HCT116 (cell line): ENCODE measurements at regions not wholly inside any gene's neighbourhood (a gene's known extent, or its start where the extent isn't known, plus 50 kb on each side); places are given as distances from the start of the nearest gene placed in this dataset.

Source experiments
- EZH2 ChIP-seq: fragments of 200-600 bp; sonication (generic); IDR thresholded peaks from 2 replicates; pipeline ENCODE4 v1.6.1; 2017; ENCODE audit warnings: antibody characterized with exemption, mixed run types
- EZH2phosphoT487 ChIP-seq: fragments of 200-600 bp; IDR thresholded peaks from 2 replicates; pipeline ENCODE4 v1.6.1; 2018; ENCODE audit warnings: antibody characterized with exemption, borderline replicate concordance
- FOSL1 ChIP-seq: IDR thresholded peaks from 2 replicates; pipeline ENCODE4 v1.6.1; 2012; ENCODE audit warnings: low read depth
- JUND ChIP-seq: IDR thresholded peaks from 2 replicates; pipeline ENCODE4 v1.6.1; 2012
- TCF7L2 ChIP-seq: IDR thresholded peaks from 2 replicates; pipeline ENCODE4 v1.7.0; 2011; ENCODE audit warnings: borderline replicate concordance, inconsistent platforms; ENCODE audit not compliant: insufficient read depth, insufficient read length; ENCODE audit errors: extremely low read depth
- ZFX ChIP-seq: fragments of 450-650 bp; IDR thresholded peaks from 2 replicates; pipeline ENCODE4 v1.6.1; 2017
- TF ChIP-seq, protein P1 (sequence below), 3 experiments: fragments of 200-600 bp in 1 of 3; sonication (generic) in 1 of 3; IDR thresholded peaks in 2 of 3; conservative IDR thresholded peaks in 1 of 3; 2 replicates each; pipeline ENCODE4 v1.5.1; 2012 to 2017; ENCODE audit warnings: low read depth in 2 of 3, low read length in 2 of 3, antibody characterized with exemption in 1 of 3, borderline replicate concordance in 1 of 3, control low read depth in 1 of 3, mild to moderate bottlenecking in 1 of 3, mixed read lengths in 1 of 3, mixed run types in 1 of 3, moderate library complexity in 1 of 3; ENCODE audit not compliant: insufficient read depth in 1 of 3
- TF ChIP-seq, protein P2 (sequence below): IDR thresholded peaks from 2 replicates; pipeline ENCODE4 v1.6.1; 2012; ENCODE audit warnings: low read depth

GRCh38 chr12:17875230-17875629, 214.8 kb downstream of the RERGL start:
- TF ChIP-seq JUND, result no peak
- TF ChIP-seq ZFX, result no peak
- TF ChIP-seq, protein P1, sequence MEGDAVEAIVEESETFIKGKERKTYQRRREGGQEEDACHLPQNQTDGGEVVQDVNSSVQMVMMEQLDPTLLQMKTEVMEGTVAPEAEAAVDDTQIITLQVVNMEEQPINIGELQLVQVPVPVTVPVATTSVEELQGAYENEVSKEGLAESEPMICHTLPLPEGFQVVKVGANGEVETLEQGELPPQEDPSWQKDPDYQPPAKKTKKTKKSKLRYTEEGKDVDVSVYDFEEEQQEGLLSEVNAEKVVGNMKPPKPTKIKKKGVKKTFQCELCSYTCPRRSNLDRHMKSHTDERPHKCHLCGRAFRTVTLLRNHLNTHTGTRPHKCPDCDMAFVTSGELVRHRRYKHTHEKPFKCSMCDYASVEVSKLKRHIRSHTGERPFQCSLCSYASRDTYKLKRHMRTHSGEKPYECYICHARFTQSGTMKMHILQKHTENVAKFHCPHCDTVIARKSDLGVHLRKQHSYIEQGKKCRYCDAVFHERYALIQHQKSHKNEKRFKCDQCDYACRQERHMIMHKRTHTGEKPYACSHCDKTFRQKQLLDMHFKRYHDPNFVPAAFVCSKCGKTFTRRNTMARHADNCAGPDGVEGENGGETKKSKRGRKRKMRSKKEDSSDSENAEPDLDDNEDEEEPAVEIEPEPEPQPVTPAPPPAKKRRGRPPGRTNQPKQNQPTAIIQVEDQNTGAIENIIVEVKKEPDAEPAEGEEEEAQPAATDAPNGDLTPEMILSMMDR (IDR thresholded peaks at IDR 0.05 in 2 of 3, conservative IDR thresholded peaks at IDR 0.05 in 1 of 3; ENCODE audit: borderline replicate concordance in 1 of 3, insufficient read depth in 1 of 3, low read depth in 2 of 3, low read length in 2 of 3), result peak in 2 of 3 experiments; percentile 45 to 49; a peak in 4 of 6 replicates
- TF ChIP-seq FOSL1, result no peak
- TF ChIP-seq, protein P2, sequence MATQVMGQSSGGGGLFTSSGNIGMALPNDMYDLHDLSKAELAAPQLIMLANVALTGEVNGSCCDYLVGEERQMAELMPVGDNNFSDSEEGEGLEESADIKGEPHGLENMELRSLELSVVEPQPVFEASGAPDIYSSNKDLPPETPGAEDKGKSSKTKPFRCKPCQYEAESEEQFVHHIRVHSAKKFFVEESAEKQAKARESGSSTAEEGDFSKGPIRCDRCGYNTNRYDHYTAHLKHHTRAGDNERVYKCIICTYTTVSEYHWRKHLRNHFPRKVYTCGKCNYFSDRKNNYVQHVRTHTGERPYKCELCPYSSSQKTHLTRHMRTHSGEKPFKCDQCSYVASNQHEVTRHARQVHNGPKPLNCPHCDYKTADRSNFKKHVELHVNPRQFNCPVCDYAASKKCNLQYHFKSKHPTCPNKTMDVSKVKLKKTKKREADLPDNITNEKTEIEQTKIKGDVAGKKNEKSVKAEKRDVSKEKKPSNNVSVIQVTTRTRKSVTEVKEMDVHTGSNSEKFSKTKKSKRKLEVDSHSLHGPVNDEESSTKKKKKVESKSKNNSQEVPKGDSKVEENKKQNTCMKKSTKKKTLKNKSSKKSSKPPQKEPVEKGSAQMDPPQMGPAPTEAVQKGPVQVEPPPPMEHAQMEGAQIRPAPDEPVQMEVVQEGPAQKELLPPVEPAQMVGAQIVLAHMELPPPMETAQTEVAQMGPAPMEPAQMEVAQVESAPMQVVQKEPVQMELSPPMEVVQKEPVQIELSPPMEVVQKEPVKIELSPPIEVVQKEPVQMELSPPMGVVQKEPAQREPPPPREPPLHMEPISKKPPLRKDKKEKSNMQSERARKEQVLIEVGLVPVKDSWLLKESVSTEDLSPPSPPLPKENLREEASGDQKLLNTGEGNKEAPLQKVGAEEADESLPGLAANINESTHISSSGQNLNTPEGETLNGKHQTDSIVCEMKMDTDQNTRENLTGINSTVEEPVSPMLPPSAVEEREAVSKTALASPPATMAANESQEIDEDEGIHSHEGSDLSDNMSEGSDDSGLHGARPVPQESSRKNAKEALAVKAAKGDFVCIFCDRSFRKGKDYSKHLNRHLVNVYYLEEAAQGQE, result no peak
- no peak for TF ChIP-seq EZH2
- no peak for TF ChIP-seq EZH2phosphoT487
- no peak for TF ChIP-seq TCF7L2
